Ishikawa (cell line): ENCODE measurements at regions not wholly inside any gene's neighbourhood (a gene's known extent, or its start where the extent isn't known, plus 50 kb on each side); places are given as distances from the start of the nearest gene placed in this dataset.

Source experiments
- CEBPB ChIP-seq: IDR thresholded peaks from 2 replicates; pipeline ENCODE4 v1.6.1; 2012
- CREB1 ChIP-seq: IDR thresholded peaks from 2 replicates; pipeline ENCODE4 v1.6.1; 2012; ENCODE audit warnings: low read depth
- EGR1 ChIP-seq: IDR thresholded peaks from 2 replicates; pipeline ENCODE4 v1.6.1; 2012
- EP300 ChIP-seq: IDR thresholded peaks from 2 replicates; pipeline ENCODE4 v1.6.1; 2012; ENCODE audit warnings: borderline replicate concordance
- FOXM1 ChIP-seq: IDR thresholded peaks from 2 replicates; pipeline ENCODE4 v1.6.1; 2012; ENCODE audit warnings: low read depth, borderline replicate concordance
- MAX ChIP-seq: IDR thresholded peaks from 2 replicates; pipeline ENCODE4 v1.6.1; 2012
- NFIC ChIP-seq: IDR thresholded peaks from 2 replicates; pipeline ENCODE4 v1.6.1; 2012
- RAD21 ChIP-seq: IDR thresholded peaks from 2 replicates; pipeline ENCODE4 v1.6.1; 2012; ENCODE audit warnings: low read depth
- REST ChIP-seq: IDR thresholded peaks from 2 replicates; pipeline ENCODE4 v1.6.1; 2012; ENCODE audit warnings: low read depth, mild to moderate bottlenecking
- TAF1 ChIP-seq: IDR thresholded peaks from 2 replicates; pipeline ENCODE4 v1.6.1; 2012; ENCODE audit warnings: low read depth, mild to moderate bottlenecking
- TCF12 ChIP-seq: IDR thresholded peaks from 2 replicates; pipeline ENCODE4 v1.6.1; 2012; ENCODE audit warnings: low read depth
- TEAD4 ChIP-seq: IDR thresholded peaks from 2 replicates; pipeline ENCODE4 v1.6.1; 2012
- USF1 ChIP-seq: IDR thresholded peaks from 2 replicates; pipeline ENCODE4 v1.6.1; 2012
- YY1 ChIP-seq: IDR thresholded peaks from 2 replicates; pipeline ENCODE4 v1.6.1; 2012; ENCODE audit warnings: low read depth
- ZBTB7A ChIP-seq: IDR thresholded peaks from 2 replicates; pipeline ENCODE4 v1.6.1; 2012; ENCODE audit warnings: low read depth

GRCh38 chr16:85170066-85170491 is 57.8 kb upstream of the CIBAR2 start:
- TF ChIP-seq CEBPB (no peak), FOXM1 (no peak), YY1 (no peak), TEAD4 (no peak)

GRCh38 chr16:85170590-85171003 is 58.3 kb upstream of the CIBAR2 start:
- TF ChIP-seq REST (no peak), TEAD4 (no peak), NFIC (no peak), EP300 (no peak)

GRCh38 chr16:85171004-85171758 is 58.9 kb upstream of the CIBAR2 start:
- TF ChIP-seq TEAD4 (no peak), USF1 (no peak), FOXM1 (no peak), CEBPB (no peak), ZBTB7A (no peak), EGR1 (no peak), NFIC (no peak), CREB1 (no peak), YY1 (no peak), RAD21 (no peak), EP300 (no peak), MAX (no peak), REST (no peak), TCF12 (no peak), TAF1 (no peak)

GRCh38 chr16:85171759-85172454 is 59.6 kb upstream of the CIBAR2 start:
- TF ChIP-seq RAD21: no peak
- no peak for TF ChIP-seq TAF1
- TF ChIP-seq FOXM1: no peak
- no peak for TF ChIP-seq EP300
- no peak for TF ChIP-seq USF1
- no peak for TF ChIP-seq CREB1
- TF ChIP-seq CEBPB: no peak

- TF ChIP-seq FOXM1 (no peak), MAX (no peak), ZBTB7A (no peak), YY1 (no peak), RAD21 (no peak), REST (no peak), USF1 (no peak), EGR1 (no peak), TCF12 (no peak), NFIC (no peak), CREB1 (no peak), CEBPB (no peak), EP300 (no peak), TAF1 (no peak), TEAD4 (no peak)
Measured at GRCh38 chr16:85172455-85173145, 60.3 kb upstream of the CIBAR2 start.
